A549 (cell line): ENCODE measurements at regions not wholly inside any gene's neighbourhood (a gene's known extent, or its start where the extent isn't known, plus 50 kb on each side); places are given as distances from the start of the nearest gene placed in this dataset.

Experiments used
- ATAC-seq, 2 experiments: fragments of 200-7000 bp in 1 of 2; fragments of >200 bp in 1 of 2; cut with Nextera tagmentation in 1 of 2; cut with Tn5 transposase in 1 of 2; 3 replicates each; pipeline versions ENCODE4 v1.8.0 to v1.9.1; 2018 to 2020; ENCODE audit warnings: mild to moderate bottlenecking in 1 of 2, moderate library complexity in 1 of 2
- CTCF ChIA-PET: fragments of 300-600 bp; sonication (Branson Sonifier 250); formaldehyde crosslinking; extraction: SDS; loops from one replicate; lab custom pipeline; 2021; ENCODE audit warnings: antibody characterized with exemption, inconsistent platforms; lab: Yijun Ruan, JAX
- POLR2A ChIA-PET: fragments of 350-600 bp; formaldehyde crosslinking; extraction: SDS; loops from one replicate; lab custom pipeline; 2021; ENCODE audit warnings: antibody characterized with exemption, inconsistent platforms; lab: Yijun Ruan, JAX
- DNase-seq, 2 experiments: peaks; one replicate each; pipeline versions ENCODE4 v3.0.0 to v3.0.0-alpha.2; 2011 to 2016; ENCODE audit warnings: low read depth in 1 of 2, low spot score in 1 of 2
- FAIRE-seq: peaks from 2 replicates; lab custom pipeline; 2011; peaks lifted over from hg19 to GRCh38; lab: Jason Lieb, UNC
- H3K27ac ChIP-seq, 2 experiments: fragments of >200 bp; sonication (Bioruptor Twin); formaldehyde crosslinking; 3 replicates each; pipeline ENCODE4 v1.5.1; 2016 to 2017
- H3K4me1 ChIP-seq: fragments of >200 bp; sonication (Bioruptor Twin); formaldehyde crosslinking; 3 replicates; pipeline ENCODE4 v1.6.1; 2016
- H3K4me2 ChIP-seq: fragments of >200 bp; sonication (Bioruptor Twin); formaldehyde crosslinking; 3 replicates; pipeline ENCODE4 v1.6.1; 2016
- H3K4me3 ChIP-seq: fragments of >200 bp; sonication (Bioruptor Twin); formaldehyde crosslinking; 3 replicates; pipeline ENCODE4 v1.5.1; 2016
- H3K9me3 ChIP-seq: fragments of >200 bp; sonication (Bioruptor Twin); formaldehyde crosslinking; 3 replicates; pipeline ENCODE4 v1.6.1; 2016
- ATOH8 ChIP-seq: fragments of 250-450 bp; sonication (Bioruptor Pico); IDR thresholded peaks from 2 replicates; pipeline ENCODE4 v1.5.0; 2020; ENCODE audit warnings: low read depth, mild to moderate bottlenecking, moderate library complexity
- CBX2 ChIP-seq: fragments of 200-600 bp; sonication (generic); IDR thresholded peaks from 2 replicates; pipeline ENCODE4 v1.6.1; 2016; ENCODE audit warnings: low read depth, mild to moderate bottlenecking, borderline replicate concordance
- CEBPB ChIP-seq, 2 experiments: fragments of >200 bp in 1 of 2; sonication (Bioruptor Twin) in 1 of 2; formaldehyde crosslinking in 1 of 2; IDR thresholded peaks; 2 replicates each; pipeline ENCODE4 v1.6.1; 2012 to 2016
- EHF ChIP-seq: fragments of 250-450 bp; sonication (Bioruptor Pico); IDR thresholded peaks from 2 replicates; pipeline ENCODE4 v1.5.0; 2020; ENCODE audit warnings: mild to moderate bottlenecking
- ESRRA ChIP-seq: fragments of 150-350 bp; IDR thresholded peaks from 2 replicates; pipeline ENCODE4 v1.6.1; 2014; ENCODE audit warnings: mild to moderate bottlenecking, low read length, borderline replicate concordance
- FOXS1 ChIP-seq: fragments of 250-450 bp; sonication (Bioruptor Pico); IDR thresholded peaks from 2 replicates; pipeline ENCODE4 v1.5.0; 2020; ENCODE audit warnings: mild to moderate bottlenecking, moderate library complexity
- GATA3 ChIP-seq: IDR thresholded peaks from 2 replicates; pipeline ENCODE4 v1.6.1; 2012; ENCODE audit warnings: borderline replicate concordance
- HES2 ChIP-seq: fragments of >200 bp; sonication (Bioruptor Twin); formaldehyde crosslinking; IDR thresholded peaks from 2 replicates; pipeline ENCODE4 v1.6.1; 2016
- HEYL ChIP-seq: fragments of 250-450 bp; sonication (Bioruptor Pico); IDR thresholded peaks from 2 replicates; pipeline ENCODE4 v1.8.0; 2021; ENCODE audit warnings: mild to moderate bottlenecking, moderate library complexity
- HOXA7 ChIP-seq: fragments of 250-450 bp; sonication (Bioruptor Pico); IDR thresholded peaks from 2 replicates; pipeline ENCODE4 v1.5.0; 2020; ENCODE audit warnings: mild to moderate bottlenecking, moderate library complexity
- HOXB5 ChIP-seq: fragments of 250-450 bp; sonication (Bioruptor Pico); IDR thresholded peaks from 2 replicates; pipeline ENCODE4 v1.5.0; 2020; ENCODE audit warnings: mild to moderate bottlenecking, moderate library complexity
- JUN ChIP-seq, 2 experiments: fragments of >200 bp; sonication (Bioruptor Twin); formaldehyde crosslinking; IDR thresholded peaks; 2 replicates in 1 of 2; 3 replicates in 1 of 2; pipeline ENCODE4 v1.6.1; 2016 to 2017
- JUNB ChIP-seq: fragments of >200 bp; sonication (Bioruptor Twin); formaldehyde crosslinking; IDR thresholded peaks from 2 replicates; pipeline ENCODE4 v1.6.1; 2016
- MAFK ChIP-seq: fragments of 450-650 bp; IDR thresholded peaks from 2 replicates; pipeline ENCODE4 v1.6.1; 2014; ENCODE audit not compliant: partially characterized antibody
- NFE2L2 ChIP-seq: fragments of 150-350 bp; conservative IDR thresholded peaks from 2 replicates; pipeline ENCODE4 v1.6.1; 2014; ENCODE audit warnings: low read length
- NPAS2 ChIP-seq: fragments of 250-450 bp; sonication (Bioruptor Pico); IDR thresholded peaks from 2 replicates; pipeline ENCODE4 v1.8.0; 2022; ENCODE audit warnings: mild to moderate bottlenecking, moderate library complexity, borderline replicate concordance
- POLR2A ChIP-seq: IDR thresholded peaks from 2 replicates; pipeline ENCODE4 v1.6.1; 2012; ENCODE audit warnings: mild to moderate bottlenecking, low read length
- POLR2AphosphoS2 ChIP-seq: conservative IDR thresholded peaks from 2 replicates; pipeline ENCODE4 v1.6.1; 2012; ENCODE audit warnings: low read length, improper control_type of control experiment, inconsistent platforms
- RFX5 ChIP-seq: fragments of 450-650 bp; IDR thresholded peaks from 2 replicates; pipeline ENCODE4 v1.7.1; 2014; ENCODE audit warnings: antibody characterized with exemption, mild to moderate bottlenecking, moderate library complexity
- RNF2 ChIP-seq: fragments of 200-600 bp; sonication (generic); IDR thresholded peaks from 2 replicates; pipeline ENCODE4 v1.6.1; 2016; ENCODE audit warnings: low read depth, mild to moderate bottlenecking, antibody characterized with exemption, moderate library complexity, borderline replicate concordance
- SMC3 ChIP-seq: fragments of >200 bp; sonication (Bioruptor Twin); formaldehyde crosslinking; IDR thresholded peaks from 3 replicates; pipeline ENCODE4 v1.6.1; 2018; ENCODE audit warnings: inconsistent platforms
- SREBF2 ChIP-seq: fragments of 450-650 bp; IDR thresholded peaks from 2 replicates; pipeline ENCODE4 v1.6.1; 2014; ENCODE audit warnings: mild to moderate bottlenecking, moderate library complexity
- USF2 ChIP-seq: fragments of 450-650 bp; IDR thresholded peaks from 2 replicates; pipeline ENCODE4 v1.6.1; 2014; ENCODE audit warnings: antibody characterized with exemption
- ZC3H11A ChIP-seq: fragments of 450-650 bp; IDR thresholded peaks from 2 replicates; pipeline ENCODE4 v1.6.1; 2014; ENCODE audit warnings: antibody characterized with exemption, mild to moderate bottlenecking
- ZNF302 ChIP-seq: fragments of 250-450 bp; sonication (Bioruptor Pico); IDR thresholded peaks from 2 replicates; pipeline ENCODE4 v1.9.0; 2021; ENCODE audit warnings: inconsistent platforms, mild to moderate bottlenecking, moderate library complexity
- WGBS: methylation state at CpG from one replicate; pipeline ENCODE4 v1.1.6; 2017; ENCODE audit errors: missing lambda C conversion rate; 5-methylcytosine and 5-hydroxymethylcytosine counted together

GRCh38 chr4:116529129-116529528 is 556.2 kb downstream of the TRAM1L1 start:
- FAIRE-seq (no peak), DNase-seq (no peak), ATAC-seq (no peak)
- 0% methylated on average over 1 of the region's 1 CpG for WGBS
- ChIA-PET CTCF (no interaction called here), POLR2A (no interaction called here)
- Histone ChIP-seq H3K4me1 (no peaks in the 10 kb centered on the region), H3K4me3 (no peak overlapping the region), H3K9me3 (no peaks in the 10 kb centered on the region), H3K27ac (no peak overlapping the region), H3K4me2 (no peak overlapping the region)
- no peak for TF ChIP-seq ESRRA
- peak; percentile 22 for TF ChIP-seq MAFK

- no peak overlapping the region for H3K27ac ChIP-seq
- CTCF ChIA-PET: no interaction called here
- FAIRE-seq (no peak), ATAC-seq (no peak), DNase-seq (no peak)
- no peaks in the 10 kb centered on the region for H3K9me3 ChIP-seq
- H3K4me1 ChIP-seq: no peaks in the 10 kb centered on the region
- H3K4me2 ChIP-seq: no peak overlapping the region
- TF ChIP-seq POLR2A: no peak
- no peak for TF ChIP-seq JUN (IDR thresholded peaks at IDR 0.05)
- no peak for TF ChIP-seq CEBPB (IDR thresholded peaks at IDR 0.05)
- TF ChIP-seq ZNF302 (CRISPR knock-in tag): no peak
- TF ChIP-seq NFE2L2: no peak
- TF ChIP-seq HOXB5: no peak
- no peak for TF ChIP-seq EHF (CRISPR knock-in tag)
- TF ChIP-seq ZC3H11A: no peak
- no peak for TF ChIP-seq HES2
- no peak for TF ChIP-seq POLR2AphosphoS2
- no peak for TF ChIP-seq HOXA7 (CRISPR knock-in tag)
- TF ChIP-seq GATA3: no peak
- TF ChIP-seq JUNB: no peak
- TF ChIP-seq ESRRA: no peak
- no peak overlapping the region for H3K4me3 ChIP-seq
- POLR2A ChIA-PET: no interaction called here
These were observed 562.5 kb downstream of the TRAM1L1 start for GRCh38 chr4:116522922-116523321.

GRCh38 chr4:116520886-116521285 is 564.5 kb downstream of the TRAM1L1 start:
- H3K4me1 ChIP-seq: no peaks in the 10 kb centered on the region
- ChIA-PET POLR2A (no interaction called here), CTCF (no interaction called here)
- TF ChIP-seq ATOH8: no peak
- TF ChIP-seq SREBF2: no peak
- TF ChIP-seq RFX5: no peak
- no peak for TF ChIP-seq SMC3
- TF ChIP-seq RNF2: no peak
- no peak for TF ChIP-seq CBX2
- no peak for TF ChIP-seq POLR2A
- no peak for TF ChIP-seq NPAS2
- TF ChIP-seq NFE2L2: no peak
- TF ChIP-seq HEYL (CRISPR knock-in tag): no peak
- TF ChIP-seq JUNB: no peak
- TF ChIP-seq USF2: no peak
- TF ChIP-seq JUN (IDR thresholded peaks at IDR 0.05): no peak
- no peak for TF ChIP-seq FOXS1 (CRISPR knock-in tag)
- no peak for TF ChIP-seq CEBPB (IDR thresholded peaks at IDR 0.05)
- TF ChIP-seq EHF (CRISPR knock-in tag): no peak
- no peak overlapping the region for H3K4me3 ChIP-seq
- H3K27ac ChIP-seq: no peak overlapping the region
- H3K4me2 ChIP-seq: no peak overlapping the region
- no peak for DNase-seq
- no peak for FAIRE-seq
- 23% methylated on average over 3 of the region's 3 CpGs for WGBS
- H3K9me3 ChIP-seq: no peaks in the 10 kb centered on the region
- ATAC-seq: no peak
